ACC112 (cell line): ENCODE measurements at regions not wholly inside any gene's neighbourhood (a gene's known extent, or its start where the extent isn't known, plus 50 kb on each side); places are given as distances from the start of the nearest gene placed in this dataset.

ENCODE experiments used
- H2AFZ ChIP-seq: fragments of 200-600 bp; sonication (generic); one replicate; pipeline ENCODE4 v1.6.0; 2017; ENCODE audit warnings: antibody characterized with exemption, low read length; ENCODE audit not compliant: unreplicated experiment
- H3K27ac ChIP-seq: fragments of 200-600 bp; sonication (generic); 2 replicates; pipeline ENCODE4 v1.5.1; 2014; ENCODE audit warnings: low read depth, mild to moderate bottlenecking, antibody characterized with exemption, low read length, moderate library complexity
- H3K27me3 ChIP-seq: fragments of 200-600 bp; sonication (generic); 2 replicates; pipeline ENCODE4 v1.6.1; 2014; ENCODE audit warnings: mild to moderate bottlenecking, antibody characterized with exemption, low read length, moderate library complexity, mixed read lengths; ENCODE audit not compliant: insufficient read depth
- H3K36me3 ChIP-seq: fragments of 200-600 bp; sonication (generic); 2 replicates; pipeline ENCODE4 v1.6.1; 2016; ENCODE audit warnings: mild to moderate bottlenecking, antibody characterized with exemption, low read length, moderate library complexity, mixed read lengths; ENCODE audit not compliant: insufficient read depth
- H3K4me1 ChIP-seq: fragments of 200-600 bp; sonication (generic); one replicate; pipeline ENCODE4 v1.6.1; 2016; ENCODE audit warnings: low read length, mixed read lengths; ENCODE audit not compliant: insufficient read depth, unreplicated experiment, control insufficient read depth
- H3K4me3 ChIP-seq: fragments of 200-600 bp; sonication (generic); 2 replicates; pipeline ENCODE4 v1.5.1; 2014; ENCODE audit warnings: mild to moderate bottlenecking, low read depth, low read length
- H3K79me2 ChIP-seq: fragments of 200-600 bp; sonication (generic); one replicate; pipeline ENCODE4 v1.6.0; 2016; ENCODE audit warnings: low read length; ENCODE audit not compliant: control insufficient read depth, unreplicated experiment, insufficient read depth

GRCh38 chr9:120091206-120091605, 488.8 kb downstream of the CDK5RAP2 start:
- Histone ChIP-seq H3K27ac (no peak overlapping the region), H2AFZ (no peak overlapping the region), H3K4me3 (no peak overlapping the region), H3K27me3 (no peaks in the 10 kb centered on the region), H3K36me3 (no peaks in the 10 kb centered on the region), H3K4me1 (no peaks in the 10 kb centered on the region), H3K79me2 (no peaks in the 10 kb centered on the region)

- H3K27me3 ChIP-seq: no peaks in the 10 kb centered on the region
- no peak overlapping the region for H2AFZ ChIP-seq
- no peak overlapping the region for H3K4me3 ChIP-seq
- no peaks in the 10 kb centered on the region for H3K4me1 ChIP-seq
- H3K27ac ChIP-seq: no peak overlapping the region
- no peaks in the 10 kb centered on the region for H3K36me3 ChIP-seq
- no peaks in the 10 kb centered on the region for H3K79me2 ChIP-seq
Observed at GRCh38 chr9:120080849-120081248, 499.1 kb downstream of the CDK5RAP2 start.

- Histone ChIP-seq H3K27me3 (no peaks in the 10 kb centered on the region), H3K4me3 (no peak overlapping the region)
Observed at GRCh38 chr9:120078112-120078511, 501.9 kb downstream of the CDK5RAP2 start.

GRCh38 chr9:120071760-120072159, 508.2 kb downstream of the CDK5RAP2 start:
- Histone ChIP-seq H3K4me3 (no peak overlapping the region), H3K4me1 (no peaks in the 10 kb centered on the region), H3K79me2 (no peaks in the 10 kb centered on the region), H2AFZ (no peak overlapping the region), H3K27ac (no peak overlapping the region), H3K36me3 (no peaks in the 10 kb centered on the region), H3K27me3 (no peaks in the 10 kb centered on the region)

More at GRCh38 chr9:120078112-120078511, 501.9 kb downstream of the CDK5RAP2 start:
- Histone ChIP-seq H2AFZ (no peak overlapping the region), H3K27ac (no peak overlapping the region), H3K4me1 (no peaks in the 10 kb centered on the region), H3K79me2 (no peaks in the 10 kb centered on the region), H3K36me3 (no peaks in the 10 kb centered on the region)

GRCh38 chr9:120066315-120066714, 513.7 kb downstream of the CDK5RAP2 start:
- Histone ChIP-seq H3K36me3 (no peaks in the 10 kb centered on the region), H3K27me3 (no peaks in the 10 kb centered on the region), H3K27ac (no peak overlapping the region), H3K4me3 (no peak overlapping the region), H3K79me2 (no peaks in the 10 kb centered on the region), H3K4me1 (no peaks in the 10 kb centered on the region), H2AFZ (no peak overlapping the region)

GRCh38 chr9:120065151-120065550, 514.8 kb downstream of the CDK5RAP2 start:
- no peak overlapping the region for H3K4me3 ChIP-seq

GRCh38 chr9:120045011-120045410, 535.0 kb downstream of the CDK5RAP2 start:
- H3K27me3 ChIP-seq: no peaks in the 10 kb centered on the region
- H3K36me3 ChIP-seq: no peaks in the 10 kb centered on the region
- H3K79me2 ChIP-seq: no peaks in the 10 kb centered on the region
- H3K27ac ChIP-seq: no peak overlapping the region
- H3K4me1 ChIP-seq: no peaks in the 10 kb centered on the region
- no peak overlapping the region for H2AFZ ChIP-seq
- no peak overlapping the region for H3K4me3 ChIP-seq

More at GRCh38 chr9:120065151-120065550, 514.8 kb downstream of the CDK5RAP2 start:
- no peaks in the 10 kb centered on the region for H3K79me2 ChIP-seq
- no peaks in the 10 kb centered on the region for H3K36me3 ChIP-seq
- H2AFZ ChIP-seq: no peak overlapping the region
- H3K27ac ChIP-seq: no peak overlapping the region
- H3K27me3 ChIP-seq: no peaks in the 10 kb centered on the region
- H3K4me1 ChIP-seq: no peaks in the 10 kb centered on the region

DNA sequence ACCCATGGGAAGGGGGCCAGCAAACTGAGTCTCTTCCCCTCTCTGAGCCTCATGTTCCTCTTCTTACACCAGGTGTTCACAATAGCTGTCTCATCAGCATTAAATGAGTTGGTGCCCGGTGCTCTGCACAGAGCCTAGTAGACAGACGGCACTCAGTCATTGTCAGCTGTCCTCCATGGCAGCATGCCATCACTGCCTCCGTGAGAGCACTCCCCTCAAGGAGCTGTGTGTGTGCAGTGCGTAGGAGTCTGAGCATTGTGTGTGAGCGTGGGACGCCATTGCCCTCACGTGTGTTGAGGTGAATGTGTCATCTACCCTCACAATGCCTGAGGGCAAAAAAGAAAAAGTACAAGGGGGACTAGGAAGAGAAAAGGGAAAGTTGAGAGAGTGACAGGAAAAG, 536.5 kb downstream of the CDK5RAP2 start:
- Histone ChIP-seq H3K4me1 (no peaks in the 10 kb centered on the region), H3K27me3 (no peaks in the 10 kb centered on the region), H2AFZ (no peak overlapping the region), H3K27ac (no peak overlapping the region), H3K4me3 (no peak overlapping the region), H3K36me3 (no peaks in the 10 kb centered on the region), H3K79me2 (no peaks in the 10 kb centered on the region)

GRCh38 chr9:120040896-120041295, 539.1 kb downstream of the CDK5RAP2 start:
- Histone ChIP-seq H2AFZ (no peak overlapping the region), H3K27me3 (no peaks in the 10 kb centered on the region), H3K79me2 (no peaks in the 10 kb centered on the region), H3K36me3 (no peaks in the 10 kb centered on the region), H3K4me3 (no peak overlapping the region), H3K4me1 (no peaks in the 10 kb centered on the region), H3K27ac (no peak overlapping the region)

DNA sequence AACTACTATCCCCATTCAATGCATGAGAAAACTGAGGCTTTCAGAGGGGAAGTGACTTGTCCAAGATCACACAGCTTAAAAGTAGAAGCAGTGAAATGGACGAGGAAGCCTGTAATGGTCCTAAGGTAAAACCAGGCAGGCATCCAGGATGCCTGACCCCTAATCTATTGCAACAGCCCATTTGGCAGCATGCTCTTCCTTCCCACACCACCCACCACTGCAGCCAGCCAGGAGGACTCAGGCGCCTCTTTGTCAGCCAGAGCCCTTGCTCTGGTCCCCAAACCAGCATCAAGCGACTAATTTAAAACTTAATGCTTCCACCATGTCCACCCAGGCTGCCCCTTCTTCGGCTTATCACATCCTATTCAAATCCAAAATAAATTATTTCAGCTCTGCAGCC, 541.6 kb downstream of the CDK5RAP2 start:
- Histone ChIP-seq H3K27me3 (no peaks in the 10 kb centered on the region), H3K36me3 (no peaks in the 10 kb centered on the region), H2AFZ (no peak overlapping the region), H3K4me3 (no peak overlapping the region), H3K4me1 (no peaks in the 10 kb centered on the region), H3K79me2 (no peaks in the 10 kb centered on the region), H3K27ac (no peak overlapping the region)

DNA sequence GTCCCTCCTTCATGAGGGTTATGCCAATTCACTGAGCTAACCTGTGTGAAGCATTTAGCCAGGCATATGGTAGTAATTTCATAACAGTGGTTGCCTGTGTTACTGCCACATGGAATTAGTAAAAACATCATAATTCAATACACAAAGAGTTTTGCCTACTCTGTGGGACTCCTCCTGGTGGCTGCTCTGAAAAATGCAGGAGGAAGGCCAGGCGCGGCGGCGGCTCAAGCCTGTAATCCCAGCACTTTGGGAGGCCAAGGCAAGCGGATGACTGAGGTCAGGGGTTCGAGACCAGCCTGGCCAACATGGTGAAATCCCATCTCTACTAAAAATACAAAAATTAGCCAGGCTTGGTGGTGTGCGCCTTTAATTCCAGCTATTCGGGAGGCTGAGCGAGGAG, 547.3 kb downstream of the CDK5RAP2 start:
- no peak overlapping the region for H2AFZ ChIP-seq
- H3K27me3 ChIP-seq: no peaks in the 10 kb centered on the region
- H3K27ac ChIP-seq: no peak overlapping the region
- H3K36me3 ChIP-seq: no peaks in the 10 kb centered on the region
- no peaks in the 10 kb centered on the region for H3K4me1 ChIP-seq
- no peak overlapping the region for H3K4me3 ChIP-seq
- H3K79me2 ChIP-seq: no peaks in the 10 kb centered on the region
